IPS-15b (cell line): ENCODE measurements at regions not wholly inside any gene's neighbourhood (a gene's known extent, or its start where the extent isn't known, plus 50 kb on each side); places are given as distances from the start of the nearest gene placed in this dataset.
"Not testable (repeated sequence)": the region's sequence is repeated elsewhere in the genome, so short reads cannot be mapped to it uniquely, and the experiment has no call there.

ENCODE experiments used
- H3K27me3 ChIP-seq: one replicate; pipeline ENCODE4 v1.6.1; 2013; ENCODE audit warnings: low read length; ENCODE audit not compliant: control insufficient read depth, insufficient read depth
- H3K36me3 ChIP-seq: one replicate; pipeline ENCODE4 v1.6.1; 2013; ENCODE audit warnings: low read length; ENCODE audit not compliant: control insufficient read depth, insufficient read depth
- H3K4me1 ChIP-seq: one replicate; pipeline ENCODE4 v1.6.1; 2013; ENCODE audit warnings: mild to moderate bottlenecking, low read length; ENCODE audit not compliant: control insufficient read depth, insufficient read depth
- H3K4me3 ChIP-seq: one replicate; pipeline ENCODE4 v1.5.1; 2013; ENCODE audit warnings: low read depth, low read length
- H3K9ac ChIP-seq: one replicate; pipeline ENCODE4 v1.6.1; 2013; ENCODE audit warnings: low read depth, mild to moderate bottlenecking, low read length
- H3K9me3 ChIP-seq: one replicate; pipeline ENCODE4 v1.6.1; 2013; ENCODE audit warnings: mild to moderate bottlenecking, low read length; ENCODE audit not compliant: control insufficient read depth, insufficient read depth

DNA sequence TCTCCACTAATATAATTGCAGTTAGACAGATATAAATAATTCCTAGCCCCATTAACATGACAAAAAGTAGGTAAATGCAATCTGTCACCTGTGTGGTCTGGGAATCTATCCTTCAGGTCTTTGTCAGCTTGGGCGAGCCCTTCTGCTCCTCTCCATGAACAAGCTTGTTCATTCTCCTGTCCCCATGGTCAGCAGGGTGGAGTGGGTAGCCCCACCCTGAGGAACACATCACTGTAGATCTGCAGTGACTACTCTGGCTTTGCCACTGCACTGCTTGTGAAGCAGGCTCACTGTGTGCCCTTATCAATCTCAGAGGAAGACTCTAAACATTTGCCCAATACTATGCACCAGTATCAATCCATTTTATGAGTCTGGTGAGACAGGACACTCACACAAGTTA is 279.0 kb downstream of the MATN1 start:
- Histone ChIP-seq H3K4me3 (no peak overlapping the region), H3K27me3 (no peaks in the 10 kb centered on the region), H3K9ac (no peak overlapping the region), H3K4me1 (no peaks in the 10 kb centered on the region), H3K9me3 (no peaks in the 10 kb centered on the region), H3K36me3 (no peaks in the 10 kb centered on the region)

DNA sequence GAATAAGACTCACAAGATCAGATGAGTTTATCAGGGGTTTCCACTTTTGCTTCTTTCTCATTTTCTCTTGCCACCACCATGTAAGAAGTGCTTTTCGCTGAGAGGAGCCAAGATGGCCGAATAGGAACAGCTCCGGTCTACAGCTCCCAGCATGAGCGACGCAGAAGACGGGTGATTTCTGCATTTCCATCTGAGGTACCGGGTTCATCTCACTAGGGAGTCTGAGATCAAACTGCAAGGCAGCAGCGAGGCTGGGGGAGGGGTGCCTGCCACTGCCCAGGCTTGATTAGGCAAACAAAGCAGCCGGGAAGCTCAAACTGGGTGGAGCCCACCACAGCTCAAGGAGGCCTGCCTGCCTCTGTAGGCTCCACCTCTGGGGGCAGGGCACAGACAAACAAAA is 285.1 kb downstream of the MATN1 start:
- not testable (repeated sequence) for H3K36me3 ChIP-seq, H3K9ac ChIP-seq, H3K27me3 ChIP-seq

DNA sequence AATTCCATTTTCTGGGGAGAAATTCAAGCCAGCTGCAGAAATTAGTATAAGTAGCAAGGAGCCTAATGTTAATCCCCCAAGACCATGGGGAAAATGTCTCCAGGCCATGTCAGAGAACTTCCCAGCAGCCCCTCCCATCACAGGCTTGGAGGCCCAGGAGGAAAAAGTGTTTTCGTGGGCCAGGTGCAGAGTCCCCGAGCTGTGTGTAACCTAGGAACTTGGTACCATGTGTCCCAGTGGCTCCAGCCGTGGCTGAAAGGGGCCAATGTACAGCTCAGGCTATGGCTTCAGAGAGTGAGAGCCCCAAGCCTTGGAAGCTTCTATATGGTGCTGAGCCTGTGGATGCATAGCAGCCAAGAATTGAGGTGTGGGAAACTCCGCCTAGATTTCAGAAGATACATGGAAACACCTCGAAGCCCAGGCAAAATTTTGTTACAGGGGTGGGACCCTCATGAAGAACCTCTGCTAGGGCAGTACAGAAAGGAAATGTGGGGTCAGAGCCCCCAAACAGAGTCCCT is 286.3 kb downstream of the MATN1 start:
- H3K27me3 ChIP-seq = no peaks in the 10 kb centered on the region
- no peaks in the 10 kb centered on the region for H3K36me3 ChIP-seq
- H3K9ac ChIP-seq = no peak overlapping the region
- H3K4me1 ChIP-seq = no peaks in the 10 kb centered on the region
- no peak overlapping the region for H3K4me3 ChIP-seq
- H3K9me3 ChIP-seq = no peaks in the 10 kb centered on the region

More for the DNA sequence above, 285.1 kb downstream of the MATN1 start:
- H3K4me3 ChIP-seq, H3K9me3 ChIP-seq, H3K4me1 ChIP-seq: not testable (repeated sequence)

DNA sequence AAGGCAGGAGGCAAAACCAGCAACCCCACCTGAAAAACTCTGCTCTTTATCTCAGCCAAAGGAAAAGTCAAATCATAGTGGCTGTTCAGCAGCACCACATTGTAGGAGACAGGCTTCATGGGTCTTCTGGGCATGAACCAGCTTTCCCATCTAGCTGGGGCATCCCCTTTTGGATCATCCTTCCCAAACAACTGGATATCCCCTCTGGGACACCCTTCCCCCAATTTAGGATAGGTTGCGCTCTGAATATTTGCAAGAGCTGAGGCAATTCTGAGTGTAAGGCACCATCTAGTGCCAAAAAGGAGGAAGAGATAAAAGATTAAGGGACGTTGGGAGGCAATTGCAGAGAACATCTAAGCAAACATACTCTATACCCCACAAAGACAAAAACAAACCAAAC is 295.8 kb downstream of the MATN1 start:
- Histone ChIP-seq H3K9me3 (no peaks in the 10 kb centered on the region), H3K4me1 (peaks cover 2% of the 10 kb centered on the region), H3K27me3 (no peaks in the 10 kb centered on the region), H3K36me3 (no peaks in the 10 kb centered on the region), H3K4me3 (no peak overlapping the region), H3K9ac (no peak overlapping the region)

DNA sequence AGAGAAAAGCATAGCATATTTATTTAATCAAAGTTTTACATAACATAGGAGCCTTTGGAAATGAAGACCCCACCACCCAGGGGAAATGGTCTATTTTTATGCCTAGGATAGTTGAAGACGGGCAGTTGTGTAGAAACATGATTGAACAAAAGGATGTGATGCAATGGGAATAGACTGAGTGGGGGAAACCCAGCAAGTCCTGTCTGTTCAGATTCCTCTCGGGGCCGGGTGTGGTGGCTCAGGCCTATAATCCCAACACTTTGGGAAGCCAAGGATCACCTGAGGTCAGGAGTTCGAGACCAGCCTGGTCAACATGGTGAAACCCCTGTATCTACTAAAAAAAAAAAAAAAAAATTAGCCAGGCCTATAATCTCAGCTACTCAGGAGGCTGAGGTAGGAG is 298.3 kb downstream of the MATN1 start:
- Histone ChIP-seq H3K27me3 (no peaks in the 10 kb centered on the region), H3K4me3 (no peak overlapping the region), H3K9me3 (no peaks in the 10 kb centered on the region), H3K36me3 (no peaks in the 10 kb centered on the region), H3K9ac (no peak overlapping the region), H3K4me1 (peaks cover 2% of the 10 kb centered on the region)

DNA sequence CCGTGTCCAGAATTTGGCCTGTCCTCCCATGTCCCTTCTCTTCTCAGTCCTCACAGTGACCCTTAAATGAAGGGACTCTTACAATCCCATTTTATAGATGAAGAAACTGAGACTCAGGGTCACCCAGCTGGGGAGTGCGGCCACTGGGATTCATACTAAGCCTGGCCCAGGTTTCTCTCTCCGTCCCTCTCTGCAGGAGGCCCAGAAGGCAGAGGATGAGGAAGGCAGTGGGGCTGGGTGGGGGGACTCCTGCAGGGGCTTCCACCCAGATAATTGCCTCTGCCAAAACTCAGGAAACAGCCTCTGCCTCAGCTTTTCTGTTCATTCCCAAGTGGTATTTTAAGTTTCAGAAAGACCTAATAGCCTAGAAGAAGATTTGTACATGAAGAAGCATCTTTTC is 299.8 kb downstream of the MATN1 start:
- Histone ChIP-seq H3K9me3 (no peaks in the 10 kb centered on the region), H3K4me3 (no peak overlapping the region), H3K36me3 (no peaks in the 10 kb centered on the region), H3K4me1 (peaks cover 2% of the 10 kb centered on the region), H3K27me3 (no peaks in the 10 kb centered on the region), H3K9ac (no peak overlapping the region)

DNA sequence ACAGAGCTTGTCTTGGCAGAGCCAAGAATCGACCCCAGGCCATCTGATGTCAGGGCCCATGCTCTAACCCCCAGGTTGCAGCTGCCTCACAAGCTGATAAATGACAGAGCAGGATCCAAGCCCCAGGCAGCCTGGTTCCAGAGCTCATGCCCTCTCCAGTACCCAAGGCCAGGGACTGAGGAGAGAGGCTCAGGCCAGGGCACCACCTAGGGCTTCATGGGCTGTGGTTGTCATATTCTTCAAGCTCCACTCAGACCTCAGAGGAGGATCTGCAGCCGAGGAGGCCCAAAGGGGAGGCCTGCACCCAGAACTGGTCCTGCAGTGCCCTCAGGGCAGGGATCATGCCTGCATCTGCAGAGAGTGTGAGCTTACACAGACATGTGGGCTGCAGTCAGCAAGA is 301.1 kb downstream of the MATN1 start:
- Histone ChIP-seq H3K27me3 (no peaks in the 10 kb centered on the region), H3K36me3 (no peaks in the 10 kb centered on the region), H3K9me3 (no peaks in the 10 kb centered on the region), H3K9ac (no peak overlapping the region), H3K4me3 (no peak overlapping the region), H3K4me1 (peaks cover 1% of the 10 kb centered on the region)

DNA sequence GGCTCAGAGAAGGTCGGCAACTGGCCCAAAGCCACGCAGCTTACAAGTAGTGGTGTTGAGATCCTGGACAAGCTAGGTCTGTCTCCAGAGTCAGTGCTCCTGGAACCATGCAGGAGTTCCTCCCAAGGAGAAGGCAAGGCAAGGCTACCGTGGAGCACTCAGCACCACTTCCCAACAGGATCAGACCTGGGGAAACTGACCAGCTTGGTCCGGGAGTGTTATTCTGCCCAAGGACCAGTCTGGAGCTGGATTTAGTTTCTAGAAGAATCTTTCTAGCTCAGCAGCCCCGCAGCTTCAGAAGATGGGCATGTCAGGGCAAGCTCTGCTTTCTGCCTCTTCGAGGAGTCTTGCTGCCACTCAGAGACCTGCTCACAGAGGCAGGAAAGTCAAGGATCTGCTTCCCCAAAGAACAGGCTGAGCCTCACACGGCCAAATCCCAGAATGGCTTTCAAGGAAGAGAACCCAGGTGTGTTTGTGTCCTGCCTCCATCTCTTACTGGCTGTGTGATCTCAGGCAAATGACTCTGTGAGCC is 302.8 kb downstream of the MATN1 start:
- Histone ChIP-seq H3K4me1 (no peaks in the 10 kb centered on the region), H3K9me3 (no peaks in the 10 kb centered on the region), H3K27me3 (no peaks in the 10 kb centered on the region), H3K9ac (no peak overlapping the region), H3K36me3 (no peaks in the 10 kb centered on the region), H3K4me3 (no peak overlapping the region)

DNA sequence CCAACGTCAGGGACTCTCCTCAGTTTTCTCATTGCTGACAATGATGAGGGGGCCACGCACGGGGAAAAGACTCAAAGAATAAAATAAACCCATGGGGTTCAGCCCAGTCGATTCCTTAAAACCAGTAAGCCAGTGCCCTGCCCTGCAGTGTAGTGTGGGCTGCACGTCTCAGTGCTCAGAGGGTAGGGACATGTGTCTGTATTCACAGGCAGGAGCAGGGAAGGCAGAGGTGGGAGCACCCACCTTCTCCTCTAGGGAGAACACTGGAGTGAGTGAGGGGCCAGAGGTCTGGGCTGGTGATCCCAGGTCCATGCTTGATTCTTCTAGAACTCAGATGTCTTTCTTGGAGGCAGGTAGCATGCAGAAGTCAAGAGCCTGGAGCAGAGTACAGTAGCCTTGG is 303.6 kb downstream of the MATN1 start:
- no peaks in the 10 kb centered on the region for H3K27me3 ChIP-seq
- no peaks in the 10 kb centered on the region for H3K4me1 ChIP-seq
- H3K9ac ChIP-seq = no peak overlapping the region
- H3K9me3 ChIP-seq = no peaks in the 10 kb centered on the region
- no peaks in the 10 kb centered on the region for H3K36me3 ChIP-seq
- no peak overlapping the region for H3K4me3 ChIP-seq

DNA sequence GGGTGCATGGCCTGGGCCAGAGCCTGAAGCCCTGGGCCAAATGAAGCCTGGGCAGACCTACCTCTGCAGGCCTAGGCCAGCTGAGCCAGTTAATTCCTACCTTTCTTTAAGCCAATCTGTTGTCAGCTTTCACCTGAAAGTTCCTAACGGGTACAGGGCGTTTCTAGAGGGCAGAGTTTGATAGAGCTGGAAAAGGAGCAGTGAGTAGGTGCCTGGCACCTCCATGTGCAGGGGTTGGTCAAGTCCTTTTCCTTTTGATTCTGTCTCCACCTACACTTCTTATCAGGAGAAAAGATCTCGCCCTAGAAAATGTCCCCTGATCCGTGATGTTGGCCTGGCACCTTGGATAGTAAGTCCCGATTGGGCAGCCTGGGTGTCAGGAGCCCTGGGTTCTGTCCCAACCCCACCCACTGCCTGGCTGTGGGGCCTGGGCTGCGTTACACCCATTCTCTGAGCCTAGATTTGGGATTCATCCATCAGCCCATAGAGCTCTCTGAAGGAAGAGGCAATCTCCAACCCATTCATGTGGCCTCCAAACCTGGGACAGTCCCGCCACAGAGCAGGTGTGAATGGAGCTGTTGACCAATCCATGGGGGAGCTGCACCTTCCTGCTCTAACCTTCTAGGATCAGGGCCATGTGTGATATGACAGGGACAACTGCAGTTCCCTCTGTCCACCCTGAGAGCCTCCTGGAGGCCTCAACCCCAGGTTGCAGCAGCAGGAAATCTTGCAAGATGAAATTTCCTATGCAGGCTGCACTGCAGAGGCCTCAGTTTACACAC is 304.3 kb downstream of the MATN1 start:
- Histone ChIP-seq H3K9me3 (no peaks in the 10 kb centered on the region), H3K9ac (no peak overlapping the region), H3K36me3 (no peaks in the 10 kb centered on the region), H3K27me3 (no peaks in the 10 kb centered on the region), H3K4me1 (no peaks in the 10 kb centered on the region), H3K4me3 (no peak overlapping the region)

DNA sequence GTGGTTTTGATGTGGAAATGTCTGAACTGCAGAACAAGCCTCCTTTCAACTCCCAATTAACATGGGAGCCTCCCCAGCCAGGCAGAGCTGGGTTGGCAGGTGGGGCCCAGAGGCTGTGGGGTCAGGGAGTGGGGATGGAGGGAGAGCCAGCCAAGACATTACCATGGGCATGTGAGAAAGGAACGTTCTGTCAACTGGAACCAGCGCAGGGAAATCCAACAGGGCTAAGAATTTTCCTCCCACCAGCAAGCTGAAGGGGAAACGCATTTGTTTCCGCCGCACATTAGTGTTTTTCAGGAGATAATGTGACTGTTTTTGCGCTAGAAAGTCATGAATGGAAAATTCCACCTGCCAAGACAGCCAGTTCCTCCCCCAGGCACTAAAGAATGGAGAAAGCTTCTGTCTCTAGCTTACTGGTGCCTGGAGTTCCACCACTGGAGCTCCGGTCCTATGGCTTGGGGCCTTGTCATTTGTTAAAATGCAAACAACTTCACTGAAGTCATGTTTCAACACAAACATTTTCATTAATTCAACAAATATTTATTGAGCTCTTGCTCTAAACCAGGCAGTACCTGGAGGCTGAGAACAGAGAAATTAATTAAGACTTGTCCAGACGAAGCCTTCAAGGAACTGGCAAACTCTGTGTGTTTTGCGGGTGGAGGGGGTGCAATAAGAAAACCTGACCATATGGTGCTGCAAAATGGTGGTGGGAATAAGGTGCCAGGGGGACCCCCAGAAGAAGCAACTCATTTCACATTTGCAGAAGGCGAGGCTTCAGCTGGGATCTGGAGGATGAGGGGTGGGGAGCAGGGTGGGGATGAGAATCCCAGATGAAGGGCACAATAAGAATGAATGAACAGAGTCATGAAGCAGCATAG is 305.1 kb downstream of the MATN1 start:
- no peaks in the 10 kb centered on the region for H3K36me3 ChIP-seq
- no peak overlapping the region for H3K9ac ChIP-seq
- no peaks in the 10 kb centered on the region for H3K9me3 ChIP-seq
- H3K27me3 ChIP-seq = no peaks in the 10 kb centered on the region
- H3K4me3 ChIP-seq = no peak overlapping the region
- H3K4me1 ChIP-seq = no peaks in the 10 kb centered on the region

DNA sequence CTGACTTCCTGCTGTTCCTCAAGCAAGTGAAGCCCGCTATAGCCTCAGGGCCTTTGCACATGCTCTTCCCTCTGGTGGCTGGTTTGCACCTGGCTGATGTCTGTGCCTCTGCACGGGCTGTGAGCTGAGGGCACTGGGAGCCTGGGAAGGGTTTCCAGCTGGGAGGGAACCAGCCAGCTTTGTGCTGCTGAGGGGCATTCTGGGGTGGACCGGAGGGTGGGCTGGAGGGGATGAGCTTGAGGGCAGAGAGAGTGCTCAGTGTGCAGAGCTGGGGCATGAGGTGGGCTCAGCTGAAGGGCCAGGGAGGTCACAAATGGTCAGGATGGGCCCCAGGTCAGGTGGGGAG is 305.7 kb downstream of the MATN1 start:
- no peak overlapping the region for H3K4me3 ChIP-seq
- no peaks in the 10 kb centered on the region for H3K9me3 ChIP-seq
- H3K36me3 ChIP-seq = no peaks in the 10 kb centered on the region
- no peak overlapping the region for H3K9ac ChIP-seq
- H3K4me1 ChIP-seq = no peaks in the 10 kb centered on the region
- no peaks in the 10 kb centered on the region for H3K27me3 ChIP-seq
